22Rv1 (cell line): ENCODE measurements at regions not wholly inside any gene's neighbourhood (a gene's known extent, or its start where the extent isn't known, plus 50 kb on each side); places are given as distances from the start of the nearest gene placed in this dataset.

Experiments used
- H3K27ac ChIP-seq: fragments of 450-650 bp; 2 replicates; pipeline ENCODE4 v1.5.1; 2017
- ZFX ChIP-seq: fragments of 450-650 bp; IDR thresholded peaks from 2 replicates; pipeline ENCODE4 v1.6.1; 2017; ENCODE audit warnings: antibody characterized with exemption, borderline replicate concordance
- TF ChIP-seq, protein P1 (sequence below): fragments of 450-650 bp; IDR thresholded peaks from 2 replicates; pipeline ENCODE4 v1.5.1; 2017; ENCODE audit warnings: mild to moderate bottlenecking

DNA sequence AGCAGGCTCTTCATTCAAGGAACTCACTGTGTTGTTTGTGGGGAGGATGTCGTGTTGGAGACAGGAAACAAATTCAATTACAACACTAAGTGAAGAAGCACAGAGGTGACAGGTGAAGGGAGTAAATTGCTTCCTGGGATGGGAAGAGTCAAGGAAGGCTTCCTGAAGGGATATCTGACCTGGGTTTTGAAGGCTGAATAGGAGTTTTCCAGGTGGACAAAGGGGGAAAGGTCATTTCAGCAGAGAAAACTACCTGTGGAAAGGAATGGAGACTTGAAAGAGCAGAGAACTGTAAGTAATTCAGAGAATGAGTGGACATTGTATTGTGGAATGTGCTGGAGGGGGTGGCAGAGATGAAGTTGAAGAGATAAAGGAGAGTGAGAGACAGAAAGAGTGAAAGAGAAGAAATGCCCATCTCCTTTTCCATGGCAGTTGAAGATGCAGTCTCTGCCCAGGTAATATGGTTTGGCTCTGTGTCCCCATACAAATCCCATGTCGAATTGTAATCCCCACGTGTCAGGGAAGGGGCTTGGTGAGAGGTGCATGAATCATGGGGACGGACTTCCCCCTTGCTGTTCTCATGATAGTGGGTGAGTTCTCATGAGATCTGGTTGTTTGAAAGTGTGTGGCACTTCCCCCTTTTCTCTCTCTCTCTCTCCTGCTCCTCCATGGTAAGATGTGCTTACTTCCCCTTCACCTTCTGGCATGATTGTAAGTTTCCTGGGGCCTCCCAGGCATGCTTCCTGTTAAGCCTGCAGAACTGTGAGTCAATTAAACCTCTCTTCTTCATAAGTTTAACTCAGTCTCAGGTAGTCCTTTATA is 205.7 kb upstream of the BCOR start:
- H3K27ac ChIP-seq: no peak overlapping the region
- TF ChIP-seq, protein P1, sequence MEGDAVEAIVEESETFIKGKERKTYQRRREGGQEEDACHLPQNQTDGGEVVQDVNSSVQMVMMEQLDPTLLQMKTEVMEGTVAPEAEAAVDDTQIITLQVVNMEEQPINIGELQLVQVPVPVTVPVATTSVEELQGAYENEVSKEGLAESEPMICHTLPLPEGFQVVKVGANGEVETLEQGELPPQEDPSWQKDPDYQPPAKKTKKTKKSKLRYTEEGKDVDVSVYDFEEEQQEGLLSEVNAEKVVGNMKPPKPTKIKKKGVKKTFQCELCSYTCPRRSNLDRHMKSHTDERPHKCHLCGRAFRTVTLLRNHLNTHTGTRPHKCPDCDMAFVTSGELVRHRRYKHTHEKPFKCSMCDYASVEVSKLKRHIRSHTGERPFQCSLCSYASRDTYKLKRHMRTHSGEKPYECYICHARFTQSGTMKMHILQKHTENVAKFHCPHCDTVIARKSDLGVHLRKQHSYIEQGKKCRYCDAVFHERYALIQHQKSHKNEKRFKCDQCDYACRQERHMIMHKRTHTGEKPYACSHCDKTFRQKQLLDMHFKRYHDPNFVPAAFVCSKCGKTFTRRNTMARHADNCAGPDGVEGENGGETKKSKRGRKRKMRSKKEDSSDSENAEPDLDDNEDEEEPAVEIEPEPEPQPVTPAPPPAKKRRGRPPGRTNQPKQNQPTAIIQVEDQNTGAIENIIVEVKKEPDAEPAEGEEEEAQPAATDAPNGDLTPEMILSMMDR: no peak
- TF ChIP-seq ZFX: no peak

DNA sequence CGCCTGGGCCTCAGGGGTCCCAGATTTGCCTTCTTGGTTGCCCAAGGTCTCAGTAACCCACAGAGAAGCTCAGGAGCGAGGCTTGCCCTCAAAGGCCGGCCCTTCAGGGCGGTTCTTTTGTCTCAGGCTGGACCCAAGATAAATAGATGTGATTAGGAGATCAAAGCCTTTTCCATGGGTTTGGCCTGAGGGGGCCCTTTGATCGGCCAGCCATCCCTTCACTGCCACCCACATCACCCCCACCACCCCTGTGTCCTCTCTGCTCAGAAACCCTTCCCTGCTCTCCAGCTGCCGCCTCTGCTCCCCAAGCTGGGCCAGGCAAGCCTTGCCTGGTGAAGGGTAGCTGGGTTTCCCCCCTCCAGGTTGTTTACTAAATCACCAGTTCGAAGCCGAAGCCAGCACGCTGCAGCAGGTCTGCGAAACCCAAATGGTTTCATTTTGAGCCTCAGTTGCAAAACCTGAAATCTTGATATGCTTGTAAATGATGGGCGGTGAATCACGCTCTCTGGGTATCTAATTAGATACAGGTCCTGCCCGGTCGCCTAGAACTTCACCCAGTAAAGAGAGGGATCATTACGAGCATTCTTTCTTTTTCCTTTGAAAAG is 202.6 kb upstream of the BCOR start:
- H3K27ac ChIP-seq: no peak overlapping the region
- no peak for TF ChIP-seq ZFX
- TF ChIP-seq, protein P1: no peak

DNA sequence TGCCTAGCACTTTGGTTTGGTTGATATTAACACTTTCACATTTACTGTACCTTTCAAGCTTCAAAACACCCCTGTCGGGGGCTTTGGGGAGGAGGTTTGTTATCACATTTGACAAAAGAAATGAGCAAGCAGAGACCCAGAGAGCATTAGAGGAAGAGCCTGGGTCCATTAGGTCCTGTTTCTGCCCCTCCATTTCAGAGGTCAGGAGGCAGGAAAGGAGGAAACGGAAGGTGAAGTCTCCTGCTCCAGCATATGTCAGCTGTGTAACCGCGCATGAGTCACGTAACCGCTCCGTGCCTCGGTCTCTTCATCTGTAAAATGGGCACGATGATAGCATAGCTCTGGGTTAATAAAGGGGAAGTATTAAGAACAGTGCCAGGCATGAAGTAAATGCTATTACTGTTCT is 201.9 kb upstream of the BCOR start:
- TF ChIP-seq, protein P1: no peak
- no peak for TF ChIP-seq ZFX
- H3K27ac ChIP-seq: no peak overlapping the region

DNA sequence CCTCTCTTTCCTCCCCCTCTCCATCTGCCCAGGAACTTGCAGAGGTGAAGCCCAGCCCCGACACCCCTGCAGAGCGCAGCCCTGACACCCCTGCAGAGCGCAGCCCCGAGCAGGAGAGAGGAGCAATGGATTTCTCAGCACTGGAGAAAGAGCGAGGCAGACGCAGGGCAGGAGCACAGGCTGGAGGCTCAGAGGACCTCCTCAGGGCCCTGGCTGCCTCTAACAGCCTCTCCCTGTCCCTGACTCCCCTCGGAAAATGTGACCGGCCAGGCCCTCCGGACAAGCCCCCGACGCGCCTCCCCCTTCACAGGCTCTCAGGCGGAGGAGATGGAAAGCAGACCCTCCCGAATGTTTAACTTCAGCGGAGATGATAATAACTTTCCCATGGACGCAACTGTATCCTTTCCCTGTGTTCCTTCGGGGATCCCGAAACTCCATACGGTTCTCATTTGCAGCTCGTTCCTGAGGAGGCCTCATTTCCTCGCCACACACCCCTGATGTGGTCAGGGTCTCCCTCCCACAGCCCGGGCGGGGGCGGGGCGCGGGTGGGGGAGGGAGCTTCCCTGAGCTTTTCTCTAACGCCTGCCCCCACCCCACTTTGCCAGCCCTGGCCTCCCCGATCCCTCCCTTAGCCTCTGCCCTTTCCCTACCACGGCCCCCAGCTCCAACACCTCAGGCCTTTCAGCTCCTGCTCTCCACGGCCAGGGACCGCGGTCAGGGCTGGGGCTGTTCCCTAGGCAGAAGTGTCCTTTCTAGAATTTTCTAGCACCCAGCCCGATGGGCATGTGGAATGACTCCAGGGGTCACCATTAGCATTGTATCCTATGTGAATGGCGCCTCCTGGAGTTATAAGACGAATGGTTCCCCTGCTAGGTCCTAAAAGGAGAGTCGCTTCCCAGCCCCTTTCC is 201.1 kb upstream of the BCOR start:
- H3K27ac ChIP-seq: no peak overlapping the region
- TF ChIP-seq ZFX: no peak
- TF ChIP-seq, protein P1: no peak

DNA sequence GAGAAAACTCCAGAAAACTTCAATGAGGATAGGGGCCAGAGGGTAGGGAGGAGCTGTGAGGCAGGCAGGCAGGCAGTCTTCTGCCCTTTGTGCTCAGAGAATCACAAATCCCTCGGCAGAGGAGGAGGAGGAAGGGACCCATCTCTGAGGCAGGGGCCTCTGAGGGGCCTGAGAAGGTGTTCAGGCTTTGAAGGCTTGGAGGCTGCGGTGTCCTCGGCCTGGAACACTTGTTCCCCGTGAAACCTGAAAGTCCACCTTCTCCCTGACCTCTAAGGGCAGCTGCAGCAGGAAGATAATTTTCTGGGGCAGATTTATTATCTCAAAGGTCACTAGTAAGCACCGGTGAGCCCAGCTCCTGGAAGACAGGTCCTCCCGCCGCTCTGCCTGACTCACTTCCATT is 200.3 kb upstream of the BCOR start:
- TF ChIP-seq ZFX: no peak
- TF ChIP-seq, protein P1: no peak
- no peak overlapping the region for H3K27ac ChIP-seq

DNA sequence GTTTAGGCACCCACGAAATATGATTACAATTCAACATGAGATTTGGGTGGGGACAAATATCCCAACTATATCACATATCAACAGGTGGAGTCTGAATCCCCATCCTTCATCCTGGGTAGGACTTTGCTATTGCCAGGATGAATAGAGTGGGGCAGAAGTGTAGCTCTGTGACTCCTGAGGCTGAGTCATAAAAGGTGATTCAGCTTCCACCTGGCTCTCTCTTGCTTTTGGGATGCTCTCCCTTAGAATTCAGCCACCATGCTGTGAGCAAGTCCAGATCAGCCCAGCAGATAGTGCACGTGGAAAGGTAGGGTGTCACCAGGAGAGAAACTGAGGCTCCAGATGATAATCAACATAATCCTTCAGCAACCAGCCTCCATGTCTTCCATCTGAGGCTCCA is 193.8 kb upstream of the BCOR start:
- TF ChIP-seq, protein P1: no peak
- TF ChIP-seq ZFX: no peak
- H3K27ac ChIP-seq: no peak overlapping the region
